CD4-positive, alpha-beta memory T cell (primary cell): ENCODE measurements at regions not wholly inside any gene's neighbourhood (a gene's known extent, or its start where the extent isn't known, plus 50 kb on each side); places are given as distances from the start of the nearest gene placed in this dataset.

Experiments
- CTCF ChIA-PET: fragments of 350-600 bp; sonication (Branson Sonifier 250); formaldehyde crosslinking; loops from one replicate; lab custom pipeline; 2021; ENCODE audit warnings: inconsistent platforms; ENCODE audit not compliant: partially characterized antibody; lab: Charles Lee
- POLR2A ChIA-PET: fragments of 350-600 bp; sonication (Branson Sonifier 250); formaldehyde crosslinking; loops from one replicate; lab custom pipeline; 2021; ENCODE audit not compliant: partially characterized antibody; lab: Charles Lee
- DNase-seq, 5 donors: peaks; one replicate each; pipeline versions ENCODE4 v3.0.0 to v3.0.0-alpha.2; 2020 to 2022; ENCODE audit warnings: mixed read lengths in 1 of 5
- H3K27ac ChIP-seq: one replicate; pipeline ENCODE4 v1.7.0; 2013; ENCODE audit warnings: low read depth, low read length
- H3K27me3 ChIP-seq: 2 replicates; pipeline ENCODE4 v1.7.0; 2013; ENCODE audit warnings: mild to moderate bottlenecking, low read length, moderate library complexity; ENCODE audit not compliant: insufficient read depth
- H3K36me3 ChIP-seq: 2 replicates; pipeline ENCODE4 v1.7.0; 2013; ENCODE audit warnings: mild to moderate bottlenecking, low read length, moderate library complexity; ENCODE audit not compliant: insufficient read depth
- H3K4me1 ChIP-seq: 2 replicates; pipeline ENCODE4 v1.7.0; 2013; ENCODE audit warnings: mild to moderate bottlenecking, low read length, moderate library complexity; ENCODE audit not compliant: insufficient read depth
- H3K4me3 ChIP-seq, 2 donors: one replicate each; pipeline ENCODE4 v1.7.0; 2013; ENCODE audit warnings: low read length in 2 of 2, mild to moderate bottlenecking in 1 of 2
- H3K9me3 ChIP-seq, 2 donors: one replicate each; pipeline ENCODE4 v1.7.0; 2013; ENCODE audit warnings: low read length in 2 of 2, control low read depth in 1 of 2; ENCODE audit not compliant: control insufficient read depth in 1 of 2
- H3K27ac Mint-ChIP-seq, 7 donors: one replicate each; pipeline ENCODE4 v1.8.0; 2020 to 2021; ENCODE audit warnings: mixed read lengths in 7 of 7, mild to moderate bottlenecking in 6 of 7, inconsistent platforms in 3 of 7, moderate library complexity in 3 of 7
- H3K27me3 Mint-ChIP-seq, 2 donors: one replicate each; pipeline ENCODE4 v1.8.0; 2020 to 2021; ENCODE audit warnings: mixed read lengths in 2 of 2
- H3K36me3 Mint-ChIP-seq, 2 donors: one replicate each; pipeline ENCODE4 v1.8.0; 2020 to 2021; ENCODE audit warnings: mixed read lengths in 2 of 2, inconsistent platforms in 1 of 2, mild to moderate bottlenecking in 1 of 2
- H3K4me1 Mint-ChIP-seq, 4 donors: one replicate each; pipeline ENCODE4 v1.8.0; 2020 to 2021; ENCODE audit warnings: mixed read lengths in 4 of 4, mild to moderate bottlenecking in 1 of 4
- H3K4me3 Mint-ChIP-seq, 8 donors: one replicate each; pipeline ENCODE4 v1.8.0; 2020 to 2021; ENCODE audit warnings: mixed read lengths in 8 of 8, mild to moderate bottlenecking in 7 of 8, moderate library complexity in 6 of 8, inconsistent platforms in 3 of 8
- H3K9me3 Mint-ChIP-seq, 8 donors: one replicate each; pipeline ENCODE4 v1.8.0; 2020 to 2021; ENCODE audit warnings: mixed read lengths in 8 of 8, mild to moderate bottlenecking in 5 of 8, inconsistent platforms in 3 of 8, moderate library complexity in 1 of 8
- intact Hi-C: fragments of 100-400 bp; cut with micrococcal nuclease; formaldehyde crosslinking; loops from one replicate; pipeline ENCODE4 v1.15.1; 2023

DNA sequence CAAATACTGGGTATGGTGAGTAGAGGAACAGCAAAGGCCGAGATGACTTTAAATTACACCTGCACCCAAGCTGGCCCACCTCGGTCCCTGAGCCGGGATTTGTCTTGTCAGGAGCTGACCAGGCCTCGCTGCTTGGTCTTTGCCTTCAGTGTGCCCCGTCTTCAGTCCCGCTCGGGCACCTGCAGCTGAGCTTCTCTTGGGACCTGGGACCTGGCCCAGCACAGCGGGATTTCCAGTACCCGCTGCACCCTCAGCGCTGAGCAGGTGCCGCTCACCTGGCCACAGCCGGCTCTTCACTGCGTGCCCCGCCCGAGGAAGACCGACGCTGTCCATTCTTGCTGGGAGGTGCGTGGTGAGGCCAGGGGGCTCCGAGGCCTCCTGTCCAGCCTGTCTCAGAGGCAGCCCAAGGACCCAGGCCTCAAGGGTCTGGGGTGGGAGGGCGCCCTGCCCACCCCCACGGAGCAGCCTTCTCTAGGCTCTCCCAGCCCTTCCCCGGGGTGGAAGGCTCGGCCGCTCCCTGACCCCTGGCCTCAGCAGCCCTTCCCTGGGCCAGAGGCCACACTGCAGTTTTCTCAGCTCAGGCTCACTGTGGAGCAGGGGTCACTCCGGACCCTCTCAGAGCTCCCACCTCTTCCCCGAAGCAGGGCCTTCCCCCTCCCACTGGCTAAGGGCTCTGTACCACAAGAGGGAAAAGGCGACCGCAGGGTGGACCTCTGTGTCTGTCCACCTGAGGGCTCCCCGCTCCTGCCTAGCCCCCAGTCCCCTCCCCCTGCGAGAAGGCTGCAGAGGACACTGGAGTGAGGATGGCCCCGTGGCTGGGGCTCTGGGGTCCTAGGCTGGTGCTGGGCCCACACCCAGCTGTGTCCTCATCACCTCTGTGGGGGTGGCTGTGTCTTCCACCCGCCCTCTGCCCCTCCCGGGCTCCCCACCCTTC is 119.3 kb downstream of the RNASET2 start:
- no peak overlapping the region for H3K27ac Mint-ChIP-seq
- H3K9me3 Mint-ChIP-seq = peaks cover 0 to 8% (median 0%) of the 10 kb centered on the region in 8 donors
- Histone ChIP-seq H3K27ac (no peak overlapping the region), H3K4me1 (no peaks in the 10 kb centered on the region), H3K4me3 (no peak overlapping the region), H3K9me3 (no peaks in the 10 kb centered on the region), H3K27me3 (no peaks in the 10 kb centered on the region), H3K36me3 (no peaks in the 10 kb centered on the region)
- intact Hi-C loops = no loop called here
- ChIA-PET POLR2A (no interaction called here), CTCF (interaction anchor here (1.4 kb wide), 1 partner anchor 13 kb away, joined by 3 read pairs; no protein-coding TSS in a partner anchor)
- DNase-seq = no peak
- H3K4me3 Mint-ChIP-seq = no peak overlapping the region
- no peaks in the 10 kb centered on the region for H3K4me1 Mint-ChIP-seq
- peaks cover 2 to 14% of the 10 kb centered on the region in 2 donors for H3K36me3 Mint-ChIP-seq
- no peaks in the 10 kb centered on the region for H3K27me3 Mint-ChIP-seq

DNA sequence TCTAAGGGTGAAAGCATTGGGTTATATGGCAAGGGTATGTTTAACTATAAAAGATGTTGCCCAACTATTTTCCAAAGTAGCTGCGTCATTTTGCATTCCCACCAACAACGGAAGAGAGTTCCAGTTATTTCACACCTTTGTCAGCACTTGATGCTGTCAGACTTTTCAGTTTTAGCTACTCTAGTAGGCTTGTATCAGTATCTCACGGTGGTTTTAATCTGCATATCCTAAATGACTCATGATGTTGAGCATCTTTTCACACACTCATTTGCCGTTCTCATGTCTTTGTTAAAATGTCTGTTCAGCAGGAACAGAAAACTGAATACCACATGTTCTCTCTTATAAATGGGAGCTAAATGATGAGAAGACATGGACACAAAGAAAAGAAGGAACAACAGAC is 122.3 kb downstream of the RNASET2 start:
- Histone ChIP-seq H3K4me1 (no peaks in the 10 kb centered on the region), H3K27me3 (no peaks in the 10 kb centered on the region), H3K9me3 (no peaks in the 10 kb centered on the region), H3K27ac (no peak overlapping the region), H3K4me3 (no peak overlapping the region), H3K36me3 (no peaks in the 10 kb centered on the region)
- peaks cover 0 to 8% (median 0%) of the 10 kb centered on the region in 8 donors for H3K9me3 Mint-ChIP-seq
- H3K27me3 Mint-ChIP-seq = peaks cover 0 to 2% of the 10 kb centered on the region in 2 donors
- no peak for DNase-seq
- H3K4me1 Mint-ChIP-seq = peaks cover 0 to 2% (median under 1%) of the 10 kb centered on the region in 4 donors
- peaks cover under 1 to 5% of the 10 kb centered on the region in 2 donors for H3K36me3 Mint-ChIP-seq
- intact Hi-C loops = no loop called here
- POLR2A ChIA-PET = no interaction called here
- CTCF ChIA-PET = no interaction called here
- H3K27ac Mint-ChIP-seq = no peak overlapping the region
- H3K4me3 Mint-ChIP-seq = no peak overlapping the region

DNA sequence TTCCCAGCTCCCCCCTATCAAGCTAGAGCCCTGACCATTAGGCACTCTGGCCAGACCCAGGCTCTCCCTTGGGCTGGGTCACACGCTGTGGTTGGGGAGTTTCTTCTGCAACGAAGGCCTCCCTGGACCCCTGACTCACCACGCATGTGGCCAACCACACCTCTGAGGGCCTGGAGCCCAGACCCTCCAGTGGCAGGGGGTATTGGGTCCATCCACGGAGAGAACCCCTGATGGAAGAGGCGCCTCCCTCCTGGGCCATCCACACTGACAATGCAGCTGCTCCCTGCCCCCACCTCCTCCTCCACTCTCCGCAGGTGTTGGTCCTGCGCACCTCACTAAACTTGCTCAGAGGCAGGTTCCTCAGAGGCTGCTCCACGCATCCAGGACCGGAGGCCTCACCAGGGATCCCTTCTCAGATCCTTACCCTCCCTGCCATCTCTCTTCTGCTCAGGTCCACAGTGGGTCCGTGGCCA is 125.4 kb downstream of the RNASET2 start:
- no peaks in the 10 kb centered on the region for H3K36me3 ChIP-seq
- Mint-ChIP-seq H3K27ac (peak overlapping the region in 1 of 7 donors; percentile 25), H3K9me3 (peaks cover 0 to 8% (median 0%) of the 10 kb centered on the region in 8 donors), H3K4me1 (peaks cover 0 to 2% (median under 1%) of the 10 kb centered on the region in 4 donors), H3K4me3 (no peak overlapping the region), H3K27me3 (peaks cover 0 to 2% of the 10 kb centered on the region in 2 donors), H3K36me3 (no peaks in the 10 kb centered on the region)
- no peak overlapping the region for H3K27ac ChIP-seq
- no peak for DNase-seq
- ChIA-PET CTCF (interaction anchor here (1.9 kb wide), 1 partner anchor 159 kb away, joined by 8 read pairs; no protein-coding TSS in a partner anchor), POLR2A (no interaction called here)
- H3K4me1 ChIP-seq = no peaks in the 10 kb centered on the region
- H3K4me3 ChIP-seq = no peak overlapping the region
- intact Hi-C loops = no loop called here
- H3K9me3 ChIP-seq = no peaks in the 10 kb centered on the region
- H3K27me3 ChIP-seq = no peaks in the 10 kb centered on the region

DNA sequence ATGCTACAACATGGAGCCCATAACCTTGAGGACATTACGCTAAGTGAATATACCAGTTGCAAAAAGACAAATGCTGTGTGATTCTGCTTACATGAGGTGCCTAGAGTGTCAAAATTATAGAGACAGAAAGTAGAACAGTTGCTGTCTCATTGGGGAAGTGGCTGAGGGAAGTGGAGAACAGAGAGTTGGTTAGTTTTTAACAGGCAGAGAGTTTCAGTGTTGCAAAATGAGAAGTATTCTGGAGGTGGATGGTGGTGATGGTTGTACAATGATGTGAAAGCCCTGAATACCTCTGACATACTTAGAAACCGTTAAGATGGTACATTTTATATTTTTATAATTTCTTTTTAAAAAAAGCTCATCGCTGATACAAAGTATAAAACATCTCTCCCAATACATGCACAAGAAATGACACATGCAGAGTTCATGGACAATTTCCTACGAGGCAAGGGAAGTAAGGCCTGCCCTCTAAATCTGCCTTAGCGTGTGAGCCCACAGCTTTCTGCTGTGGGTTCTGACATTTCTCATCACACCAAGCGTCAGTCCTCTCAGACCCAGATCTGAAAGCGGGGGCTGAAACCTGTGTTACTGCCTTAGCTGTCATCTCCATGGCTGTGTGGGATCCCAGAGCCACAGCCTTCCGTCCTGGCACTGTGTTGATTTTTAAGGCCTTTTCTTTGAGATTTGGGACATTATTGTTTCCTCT is 126.0 kb downstream of the RNASET2 start:
- Mint-ChIP-seq H3K9me3 (peaks cover 0 to 8% (median 0%) of the 10 kb centered on the region in 8 donors), H3K4me3 (no peak overlapping the region), H3K27ac (peak overlapping the region in 1 of 7 donors; percentile 46), H3K27me3 (peaks cover 0 to 2% of the 10 kb centered on the region in 2 donors), H3K4me1 (peaks cover 0 to 2% (median under 1%) of the 10 kb centered on the region in 4 donors), H3K36me3 (no peaks in the 10 kb centered on the region)
- Histone ChIP-seq H3K27ac (no peak overlapping the region), H3K9me3 (no peaks in the 10 kb centered on the region), H3K27me3 (no peaks in the 10 kb centered on the region), H3K4me1 (no peaks in the 10 kb centered on the region), H3K4me3 (no peak overlapping the region), H3K36me3 (no peaks in the 10 kb centered on the region)
- POLR2A ChIA-PET = no interaction called here
- CTCF ChIA-PET = interaction anchor here (1.9 kb wide), 1 partner anchor 159 kb away, joined by 8 read pairs; no protein-coding TSS in a partner anchor
- DNase-seq = no peak
- intact Hi-C loops = no loop called here

DNA sequence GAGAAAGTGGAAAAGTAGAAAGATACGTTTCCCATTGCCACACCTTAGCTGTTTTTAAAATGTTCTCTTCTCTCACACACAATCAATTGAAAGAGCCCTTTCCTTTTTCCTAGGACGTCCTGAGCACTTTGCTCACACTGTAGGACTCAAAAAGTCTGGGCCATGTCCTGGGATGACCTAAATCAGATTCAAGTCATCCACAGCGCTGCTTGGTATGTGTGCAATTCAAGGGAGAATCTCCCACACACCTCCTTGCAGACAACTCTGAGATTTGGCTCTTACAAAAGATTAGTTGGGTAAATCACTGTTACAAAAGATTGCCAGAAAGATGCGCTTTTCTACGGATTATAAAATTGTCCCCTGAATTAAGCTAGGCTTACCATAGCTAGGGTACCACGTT is 130.1 kb downstream of the RNASET2 start:
- peaks cover 0 to 2% of the 10 kb centered on the region in 2 donors for H3K27me3 Mint-ChIP-seq
- peaks cover 0 to 2% (median under 1%) of the 10 kb centered on the region in 4 donors for H3K4me1 Mint-ChIP-seq
- no peaks in the 10 kb centered on the region for H3K36me3 Mint-ChIP-seq
- DNase-seq = no peak
- no peaks in the 10 kb centered on the region for H3K9me3 Mint-ChIP-seq
- no peak overlapping the region for H3K4me3 Mint-ChIP-seq
- Histone ChIP-seq H3K4me3 (no peak overlapping the region), H3K27me3 (no peaks in the 10 kb centered on the region), H3K4me1 (no peaks in the 10 kb centered on the region), H3K27ac (no peak overlapping the region), H3K9me3 (no peaks in the 10 kb centered on the region), H3K36me3 (no peaks in the 10 kb centered on the region)
- CTCF ChIA-PET = no interaction called here
- POLR2A ChIA-PET = no interaction called here
- intact Hi-C loops = no loop called here
- no peak overlapping the region for H3K27ac Mint-ChIP-seq

DNA sequence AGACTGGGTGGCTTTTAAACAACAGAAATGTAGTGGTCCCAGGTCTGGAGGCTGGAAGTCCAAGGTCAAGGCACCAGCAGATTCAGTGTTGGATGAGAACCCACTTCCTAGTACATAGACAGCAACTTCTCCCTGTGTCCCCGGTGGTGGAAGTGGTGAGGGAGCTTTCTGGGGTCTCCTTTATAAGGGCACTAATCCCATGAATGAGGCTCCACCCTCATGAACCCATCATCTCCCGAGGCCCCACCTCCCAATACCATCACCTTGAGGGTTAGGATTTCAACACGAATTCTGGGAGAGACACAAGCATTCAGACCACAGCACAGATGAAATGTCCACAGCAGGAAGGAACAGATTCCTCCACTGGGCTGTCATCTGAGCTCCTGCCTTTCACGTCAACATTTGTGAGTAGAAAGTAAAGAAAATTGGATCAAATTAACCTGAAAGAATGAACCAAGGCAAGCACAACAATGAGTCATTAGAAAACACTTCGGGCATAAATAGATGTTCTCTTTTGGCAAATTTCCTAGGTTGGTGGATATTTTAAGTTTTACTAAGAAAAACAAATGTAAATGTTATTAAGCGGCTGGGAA is 130.7 kb downstream of the RNASET2 start:
- POLR2A ChIA-PET = no interaction called here
- Histone ChIP-seq H3K36me3 (no peaks in the 10 kb centered on the region), H3K27me3 (no peaks in the 10 kb centered on the region), H3K4me1 (no peaks in the 10 kb centered on the region), H3K27ac (no peak overlapping the region), H3K9me3 (no peaks in the 10 kb centered on the region), H3K4me3 (no peak overlapping the region)
- Mint-ChIP-seq H3K4me1 (peaks cover 0 to 2% (median under 1%) of the 10 kb centered on the region in 4 donors), H3K27ac (peak overlapping the region in 1 of 7 donors; percentile 24), H3K36me3 (no peaks in the 10 kb centered on the region), H3K9me3 (no peaks in the 10 kb centered on the region), H3K27me3 (no peaks in the 10 kb centered on the region), H3K4me3 (no peak overlapping the region)
- CTCF ChIA-PET = no interaction called here
- DNase-seq = no peak
- intact Hi-C loops = no loop called here

DNA sequence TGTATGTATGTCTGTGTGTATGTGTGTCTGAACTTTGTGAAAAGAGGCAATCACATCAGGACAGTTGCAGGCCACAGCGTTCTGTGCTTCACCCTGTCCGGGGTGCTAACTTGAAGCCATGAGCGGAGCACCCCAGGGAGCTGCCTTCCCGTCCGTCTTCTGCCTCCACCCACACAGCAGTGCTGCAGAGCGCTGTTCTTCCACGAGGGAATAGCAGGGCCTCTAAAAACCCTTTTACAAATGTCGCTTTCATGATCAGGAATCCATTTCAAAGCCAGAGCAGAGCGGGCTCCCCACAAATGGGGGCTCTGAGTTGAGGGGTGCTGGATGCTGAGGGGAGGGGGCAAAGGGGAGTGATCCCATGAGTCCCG is 131.5 kb downstream of the RNASET2 start:
- no peak for DNase-seq
- H3K36me3 ChIP-seq = no peaks in the 10 kb centered on the region
- ChIA-PET POLR2A (no interaction called here), CTCF (no interaction called here)
- Mint-ChIP-seq H3K27me3 (no peaks in the 10 kb centered on the region), H3K4me3 (no peak overlapping the region), H3K36me3 (no peaks in the 10 kb centered on the region), H3K27ac (peak overlapping the region in 1 of 7 donors; percentile 52), H3K9me3 (no peaks in the 10 kb centered on the region), H3K4me1 (no peaks in the 10 kb centered on the region)
- no peaks in the 10 kb centered on the region for H3K9me3 ChIP-seq
- no peaks in the 10 kb centered on the region for H3K4me1 ChIP-seq
- H3K27me3 ChIP-seq = no peaks in the 10 kb centered on the region
- no peak overlapping the region for H3K4me3 ChIP-seq
- H3K27ac ChIP-seq = no peak overlapping the region
- intact Hi-C loops = no loop called here
